GM12873 (cell line): ENCODE measurements at regions not wholly inside any gene's neighbourhood (a gene's known extent, or its start where the extent isn't known, plus 50 kb on each side); places are given as distances from the start of the nearest gene placed in this dataset.
A peak's percentile ranks its signal among the peaks of the same experiment; 100 is the strongest.

Source experiments
- TF ChIP-seq, protein P1 (sequence below): IDR thresholded peaks from 2 replicates; pipeline ENCODE4 v1.5.1; 2012; ENCODE audit warnings: low read depth, mild to moderate bottlenecking, moderate library complexity, low read length, control low read depth; ENCODE audit not compliant: insufficient read depth; ENCODE audit errors: missing control alignments

DNA sequence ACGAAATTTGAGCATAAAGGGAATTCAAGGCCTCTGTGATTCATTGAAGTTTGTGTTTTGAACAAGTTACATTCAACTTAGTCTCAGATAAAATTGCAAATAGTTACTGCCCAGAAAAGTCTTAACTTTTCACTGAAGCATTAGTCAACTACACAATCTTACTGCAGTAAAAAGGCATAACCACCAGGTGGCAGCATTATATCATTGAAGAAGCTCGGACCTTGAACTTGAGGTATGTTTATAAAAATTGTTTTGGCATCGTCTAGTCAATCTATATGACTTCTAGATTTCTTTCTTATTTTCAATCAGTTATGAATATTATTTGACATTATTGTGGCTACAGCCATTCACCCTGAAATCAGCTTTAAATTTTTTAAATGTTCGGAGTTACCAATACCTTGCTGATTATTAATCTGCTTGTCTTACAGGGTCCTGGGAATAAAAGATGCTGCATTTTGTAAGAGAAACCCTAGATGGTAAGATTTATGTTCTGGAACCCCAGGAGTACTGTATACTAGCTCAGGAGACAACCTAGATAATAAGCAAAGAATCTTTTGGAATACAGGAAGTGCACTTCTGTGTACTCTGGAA is 83.9 kb upstream of the GRAMD2B start:
- TF ChIP-seq, protein P1, sequence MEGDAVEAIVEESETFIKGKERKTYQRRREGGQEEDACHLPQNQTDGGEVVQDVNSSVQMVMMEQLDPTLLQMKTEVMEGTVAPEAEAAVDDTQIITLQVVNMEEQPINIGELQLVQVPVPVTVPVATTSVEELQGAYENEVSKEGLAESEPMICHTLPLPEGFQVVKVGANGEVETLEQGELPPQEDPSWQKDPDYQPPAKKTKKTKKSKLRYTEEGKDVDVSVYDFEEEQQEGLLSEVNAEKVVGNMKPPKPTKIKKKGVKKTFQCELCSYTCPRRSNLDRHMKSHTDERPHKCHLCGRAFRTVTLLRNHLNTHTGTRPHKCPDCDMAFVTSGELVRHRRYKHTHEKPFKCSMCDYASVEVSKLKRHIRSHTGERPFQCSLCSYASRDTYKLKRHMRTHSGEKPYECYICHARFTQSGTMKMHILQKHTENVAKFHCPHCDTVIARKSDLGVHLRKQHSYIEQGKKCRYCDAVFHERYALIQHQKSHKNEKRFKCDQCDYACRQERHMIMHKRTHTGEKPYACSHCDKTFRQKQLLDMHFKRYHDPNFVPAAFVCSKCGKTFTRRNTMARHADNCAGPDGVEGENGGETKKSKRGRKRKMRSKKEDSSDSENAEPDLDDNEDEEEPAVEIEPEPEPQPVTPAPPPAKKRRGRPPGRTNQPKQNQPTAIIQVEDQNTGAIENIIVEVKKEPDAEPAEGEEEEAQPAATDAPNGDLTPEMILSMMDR, result peak; percentile 69

DNA sequence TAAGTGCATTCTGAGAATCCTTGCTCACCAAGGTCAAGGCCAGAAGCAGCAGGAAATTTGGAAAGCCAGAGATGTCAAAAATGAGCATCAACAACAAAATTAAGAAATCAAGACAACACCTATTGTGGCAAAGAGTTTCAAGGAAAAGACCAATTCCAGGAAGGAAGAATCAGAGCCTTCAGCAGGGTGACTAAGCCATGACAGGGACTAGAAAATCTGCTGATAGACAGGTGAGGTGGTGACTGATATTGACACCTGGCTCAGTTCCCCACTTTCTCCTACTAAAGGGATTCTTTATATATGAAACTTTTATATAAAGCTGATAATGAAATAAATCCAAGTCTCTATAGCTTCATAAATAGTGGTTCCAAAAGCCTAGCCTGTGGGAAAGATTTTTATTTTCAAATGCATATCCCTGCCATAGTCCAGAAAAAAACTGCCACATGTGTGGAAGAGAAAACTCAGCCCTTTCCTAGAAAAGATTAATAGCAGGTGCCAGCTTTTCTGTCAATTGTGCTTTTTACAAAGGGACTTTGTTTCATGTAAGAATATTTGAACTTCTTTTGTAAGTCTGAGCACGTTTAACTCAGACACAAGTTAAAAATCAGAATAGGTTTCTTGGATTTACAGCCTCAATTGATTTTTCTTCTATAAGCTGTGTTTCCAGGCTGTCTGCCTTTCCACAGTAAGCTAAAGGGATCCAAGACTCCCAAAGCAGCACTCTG is 81.1 kb upstream of the GRAMD2B start:
- TF ChIP-seq, protein P1, result no peak

GRCh38 chr5:126348855-126349635 is 74.2 kb upstream of the GRAMD2B start:
- TF ChIP-seq, protein P1, result no peak

DNA sequence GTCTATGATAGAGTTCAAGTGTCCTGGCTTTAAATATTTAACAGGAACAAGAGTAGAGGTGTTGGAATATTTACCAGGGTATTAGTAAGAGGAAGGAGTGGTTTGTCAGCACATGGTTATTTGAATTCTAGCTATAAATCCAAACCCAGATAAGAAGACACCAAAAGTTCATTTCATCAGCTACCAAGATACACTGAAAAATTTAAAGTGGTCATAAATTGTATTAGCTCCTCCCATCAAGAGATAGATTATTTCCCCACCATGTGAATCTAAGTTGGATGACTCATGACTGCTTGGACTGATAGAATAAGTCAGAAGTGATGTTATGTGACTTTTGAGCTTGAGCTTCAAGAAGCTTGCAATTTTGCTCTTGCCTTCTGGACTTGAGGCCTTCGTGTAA is 72.1 kb upstream of the GRAMD2B start:
- TF ChIP-seq, protein P1, result no peak

DNA sequence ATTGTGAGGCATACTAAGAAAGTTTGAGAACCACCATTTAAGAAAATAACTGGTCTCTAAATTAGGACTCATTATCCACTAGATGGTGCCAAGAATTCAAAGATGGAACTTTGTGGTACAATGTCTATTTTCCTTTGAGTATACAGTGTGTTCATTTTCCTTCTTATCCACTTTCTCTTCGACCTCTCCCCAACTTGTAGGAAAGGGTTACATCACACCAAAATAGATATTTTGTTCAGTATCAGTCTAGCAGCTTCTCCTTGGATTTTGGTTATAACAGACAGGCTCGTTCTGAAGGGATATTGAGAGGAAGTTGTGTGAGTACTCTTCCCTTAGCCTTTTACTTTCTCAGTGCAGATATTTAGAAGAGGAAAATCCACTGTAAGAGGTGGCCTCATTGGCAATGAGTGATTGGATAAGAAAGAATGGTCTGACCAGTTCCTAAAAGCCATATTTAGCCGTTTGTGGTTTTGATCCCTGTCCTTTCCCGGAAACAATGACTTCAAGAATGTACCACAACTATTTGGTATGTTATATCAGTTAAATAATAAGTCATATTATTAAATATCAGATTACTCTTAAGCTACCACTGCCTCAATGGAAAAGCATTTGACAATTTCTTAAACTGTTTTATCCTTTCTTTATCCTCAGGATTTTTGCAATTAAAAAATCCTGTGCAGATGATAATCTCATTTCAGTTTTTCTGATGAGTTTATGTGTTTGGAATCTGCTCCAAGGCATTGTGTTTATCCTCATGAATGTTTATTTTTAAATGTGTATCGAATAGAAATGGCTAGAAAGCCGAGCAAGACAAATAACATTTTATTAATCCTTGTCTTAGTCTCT is 69.0 kb upstream of the GRAMD2B start:
- TF ChIP-seq, protein P1, result peak; percentile 54

DNA sequence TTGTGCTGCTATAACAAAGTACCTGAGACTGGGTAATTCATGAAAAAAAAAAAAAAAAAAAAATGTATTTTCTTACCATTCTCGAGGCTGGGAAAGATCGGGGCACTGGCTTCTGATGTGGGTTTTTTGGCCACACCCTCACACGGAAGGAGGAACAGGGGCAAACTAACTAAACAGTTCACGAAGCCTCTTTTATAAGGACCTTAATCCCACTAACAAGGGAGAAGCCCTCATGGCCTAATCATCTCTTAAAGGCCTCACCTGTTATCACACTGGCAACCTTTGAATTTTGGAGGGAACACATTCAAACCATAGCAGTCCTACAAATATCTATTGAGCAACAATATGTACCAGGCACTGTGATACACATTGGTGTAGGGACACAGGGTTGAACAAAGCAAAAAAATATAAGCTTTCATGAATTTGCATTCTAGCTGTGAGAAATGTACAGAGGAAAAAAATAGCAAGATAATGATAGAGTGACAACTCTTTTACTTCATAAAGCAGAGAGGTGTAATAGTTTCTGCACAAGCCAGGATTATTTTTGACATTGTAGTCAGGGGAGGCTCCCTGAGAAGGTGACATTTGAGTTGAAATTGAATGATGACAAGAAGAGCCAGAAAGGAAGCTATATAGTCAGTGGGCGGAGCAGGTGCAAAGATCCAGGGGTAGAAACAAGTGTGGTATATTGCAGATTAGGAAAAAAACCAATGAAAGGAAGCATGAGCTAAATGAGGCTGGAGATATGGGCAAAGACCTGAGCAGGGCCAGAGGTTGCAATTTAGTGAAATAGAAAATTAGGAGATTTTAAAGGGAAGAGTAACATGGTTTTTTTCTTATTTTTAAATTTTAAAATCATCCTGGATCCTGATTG is 68.1 kb upstream of the GRAMD2B start:
- TF ChIP-seq, protein P1, result no peak
